Esophagus muscularis mucosa (tissue), 4 donors: ENCODE measurements at regions not wholly inside any gene's neighbourhood (a gene's known extent, or its start where the extent isn't known, plus 50 kb on each side); places are given as distances from the start of the nearest gene placed in this dataset.

ENCODE experiments used
- DNase-seq: peaks from one replicate; pipeline ENCODE4 v3.0.0-alpha.2; 2017; ENCODE audit errors: extremely low spot score
- H3K27ac ChIP-seq, 4 donors: fragments of 200-600 bp; sonication (generic); replicated peaks in 1 of 4; 1 replicate in 3 of 4; 2 replicates in 1 of 4; pipeline ENCODE4 v1.5.1; 2016 to 2019; ENCODE audit warnings: mild to moderate bottlenecking in 1 of 4
- H3K27me3 ChIP-seq, 4 donors: fragments of 200-600 bp; sonication (generic); one replicate each; pipeline versions ENCODE4 v1.5.1 to v1.6.0; 2016 to 2019
- H3K36me3 ChIP-seq, 4 donors: fragments of 200-600 bp; sonication (generic); one replicate each; pipeline ENCODE4 v1.5.1; 2016 to 2019
- H3K4me1 ChIP-seq, 4 donors: fragments of 200-600 bp; sonication (generic); one replicate each; pipeline ENCODE4 v1.5.1; 2016 to 2019
- H3K4me3 ChIP-seq, 4 donors: fragments of 200-600 bp; sonication (generic); 1 replicate in 2 of 4; 2 replicates in 2 of 4; pipeline ENCODE4 v1.5.1; 2016 to 2019; ENCODE audit warnings: mild to moderate bottlenecking in 4 of 4, moderate library complexity in 1 of 4
- H3K9me3 ChIP-seq, 4 donors: fragments of 200-600 bp; sonication (generic); 1 replicate in 3 of 4; 2 replicates in 1 of 4; pipeline ENCODE4 v1.5.1; 2016 to 2019
- EP300 ChIP-seq: sonication (generic); formaldehyde crosslinking; IDR thresholded peaks from one replicate; pipeline ENCODE4 v1.6.1; 2017; ENCODE audit warnings: antibody characterized with exemption
- POLR2A ChIP-seq: fragments of 450-650 bp; IDR thresholded peaks from one replicate; pipeline ENCODE4 v1.6.1; 2017; ENCODE audit warnings: antibody characterized with exemption, moderate library complexity, mild to moderate bottlenecking, low read depth
- POLR2AphosphoS5 ChIP-seq, 2 donors: sonication (generic); formaldehyde crosslinking; IDR thresholded peaks; one replicate each; pipeline ENCODE4 v1.6.1; 2017; ENCODE audit warnings: antibody characterized with exemption in 2 of 2
- WGBS: methylation state at CpG from one replicate; pipeline ENCODE4 v1.1.5; 2018; 5-methylcytosine and 5-hydroxymethylcytosine counted together
- intact Hi-C: fragments of 100-400 bp; cut with DNase I; formaldehyde crosslinking; loops from one replicate; pipeline ENCODE4 v1.15.1; 2023
- TF ChIP-seq, protein P1 (sequence below), 3 experiments: fragments of 200-600 bp in 2 of 3; fragments of 450-650 bp in 1 of 3; sonication (generic) in 2 of 3; IDR thresholded peaks; one replicate each; pipeline ENCODE4 v1.5.1; 2017 to 2019; ENCODE audit warnings: antibody characterized with exemption in 3 of 3, mild to moderate bottlenecking in 2 of 3, moderate library complexity in 1 of 3

DNA sequence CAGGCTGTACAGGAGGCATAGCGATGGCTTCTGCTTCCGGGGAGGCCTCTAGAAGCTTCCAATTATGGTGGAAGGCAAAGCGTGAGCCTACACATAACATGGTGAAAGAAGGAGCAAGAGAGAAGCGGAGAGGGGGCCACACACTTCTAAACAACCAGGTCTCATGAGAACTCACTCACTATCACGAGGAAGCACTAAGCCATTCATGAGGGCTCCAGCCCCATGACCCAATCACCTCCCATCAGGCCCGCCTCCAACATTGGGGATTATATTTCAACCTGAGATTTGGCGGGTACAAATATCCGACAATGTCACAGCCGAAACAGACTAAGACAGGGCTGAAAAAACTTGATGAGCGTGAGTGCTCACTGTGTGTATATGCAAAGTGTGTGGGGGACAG lies 89.3 kb upstream of the CNIH3 start:
- intact Hi-C loops: no loop called here

DNA sequence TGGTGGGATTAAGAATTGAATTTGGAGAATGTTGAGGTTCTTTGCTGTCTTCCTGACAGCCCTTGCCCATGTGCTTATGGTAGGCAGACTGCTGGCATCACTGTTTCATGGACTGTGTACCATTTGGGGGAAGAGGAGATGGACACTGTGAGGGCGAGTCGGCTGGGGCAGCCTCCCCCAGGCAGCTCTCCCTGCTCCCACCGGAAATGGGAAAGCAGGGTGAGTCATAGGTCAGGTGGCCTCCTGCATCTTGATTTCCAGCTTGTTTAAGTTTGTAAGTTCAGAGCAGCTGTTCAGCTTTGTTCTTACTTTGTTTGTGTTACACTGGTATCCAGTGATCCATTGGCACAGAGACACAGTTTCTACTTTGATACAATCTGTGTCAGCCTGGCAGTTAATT lies 87.2 kb upstream of the CNIH3 start:
- Histone ChIP-seq H3K27ac (no peak overlapping the region), H3K27me3 (no peaks in the 10 kb centered on the region), H3K4me3 (no peak overlapping the region), H3K36me3 (no peaks in the 10 kb centered on the region), H3K9me3 (no peaks in the 10 kb centered on the region), H3K4me1 (peaks cover 0 to 8% (median 0%) of the 10 kb centered on the region in 4 donors)
- intact Hi-C loops: no loop called here
- peak; percentile 70 for DNase-seq
- 51% methylated on average over 3 of the region's 3 CpGs for WGBS
- no peak for TF ChIP-seq EP300
- TF ChIP-seq, protein P1, sequence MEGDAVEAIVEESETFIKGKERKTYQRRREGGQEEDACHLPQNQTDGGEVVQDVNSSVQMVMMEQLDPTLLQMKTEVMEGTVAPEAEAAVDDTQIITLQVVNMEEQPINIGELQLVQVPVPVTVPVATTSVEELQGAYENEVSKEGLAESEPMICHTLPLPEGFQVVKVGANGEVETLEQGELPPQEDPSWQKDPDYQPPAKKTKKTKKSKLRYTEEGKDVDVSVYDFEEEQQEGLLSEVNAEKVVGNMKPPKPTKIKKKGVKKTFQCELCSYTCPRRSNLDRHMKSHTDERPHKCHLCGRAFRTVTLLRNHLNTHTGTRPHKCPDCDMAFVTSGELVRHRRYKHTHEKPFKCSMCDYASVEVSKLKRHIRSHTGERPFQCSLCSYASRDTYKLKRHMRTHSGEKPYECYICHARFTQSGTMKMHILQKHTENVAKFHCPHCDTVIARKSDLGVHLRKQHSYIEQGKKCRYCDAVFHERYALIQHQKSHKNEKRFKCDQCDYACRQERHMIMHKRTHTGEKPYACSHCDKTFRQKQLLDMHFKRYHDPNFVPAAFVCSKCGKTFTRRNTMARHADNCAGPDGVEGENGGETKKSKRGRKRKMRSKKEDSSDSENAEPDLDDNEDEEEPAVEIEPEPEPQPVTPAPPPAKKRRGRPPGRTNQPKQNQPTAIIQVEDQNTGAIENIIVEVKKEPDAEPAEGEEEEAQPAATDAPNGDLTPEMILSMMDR (IDR thresholded peaks at IDR 0.05): no peak
- no peak for TF ChIP-seq POLR2AphosphoS5 (IDR thresholded peaks at IDR 0.05)
- no peak for TF ChIP-seq POLR2A

More for the DNA sequence above, 89.3 kb upstream of the CNIH3 start:
- Histone ChIP-seq H3K36me3 (no peaks in the 10 kb centered on the region), H3K27ac (no peak overlapping the region), H3K9me3 (no peaks in the 10 kb centered on the region), H3K27me3 (no peaks in the 10 kb centered on the region), H3K4me1 (peaks cover 0 to 8% (median 0%) of the 10 kb centered on the region in 4 donors), H3K4me3 (no peak overlapping the region)
- WGBS: 94% methylated on average over 10 of the region's 10 CpGs
- DNase-seq: no peak
- no peak for TF ChIP-seq POLR2AphosphoS5 (IDR thresholded peaks at IDR 0.05)

DNA sequence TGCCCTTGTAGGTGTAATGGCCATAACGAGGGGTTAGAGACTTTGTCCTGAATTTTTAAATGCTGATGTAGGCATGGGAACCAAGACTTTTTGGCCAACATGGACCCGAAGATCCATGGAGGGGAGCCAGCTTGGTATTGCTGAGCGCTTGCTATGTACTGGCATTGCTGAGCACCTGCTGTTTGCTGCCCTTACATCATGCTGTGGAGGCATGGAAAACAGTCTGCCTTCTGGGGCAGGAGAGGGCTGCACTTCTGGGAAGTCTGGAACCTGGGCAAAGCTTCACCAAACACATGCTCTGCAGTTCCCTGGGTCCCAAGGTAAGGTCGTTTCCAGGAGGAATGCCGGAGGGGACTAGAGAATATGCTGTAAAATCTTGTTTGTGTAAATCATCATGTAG lies 86.3 kb upstream of the CNIH3 start:
- H3K27me3 ChIP-seq: no peaks in the 10 kb centered on the region
- no peaks in the 10 kb centered on the region for H3K36me3 ChIP-seq
- 93% methylated on average over 4 of the region's 5 CpGs for WGBS
- no peak overlapping the region for H3K4me3 ChIP-seq
- H3K4me1 ChIP-seq: peaks cover 0 to 8% (median 0%) of the 10 kb centered on the region in 4 donors
- H3K27ac ChIP-seq: no peak overlapping the region
- DNase-seq: peak; percentile 53
- TF ChIP-seq EP300: no peak
- TF ChIP-seq, protein P1 (IDR thresholded peaks at IDR 0.05): no peak
- no peak for TF ChIP-seq POLR2AphosphoS5 (IDR thresholded peaks at IDR 0.05)
- TF ChIP-seq POLR2A: no peak
- intact Hi-C loops: no loop called here
- no peaks in the 10 kb centered on the region for H3K9me3 ChIP-seq

- TF ChIP-seq POLR2A (no peak), EP300 (no peak), POLR2AphosphoS5 (IDR thresholded peaks at IDR 0.05) (no peak)
- TF ChIP-seq, protein P1 (IDR thresholded peaks at IDR 0.05): no peak
- H3K4me1 ChIP-seq: peaks cover 0 to 8% (median 0%) of the 10 kb centered on the region in 4 donors
- H3K4me3 ChIP-seq: no peak overlapping the region
- intact Hi-C loops: no loop called here
- H3K9me3 ChIP-seq: no peaks in the 10 kb centered on the region
- H3K27ac ChIP-seq: no peak overlapping the region
- DNase-seq: peak; percentile 42
- no peaks in the 10 kb centered on the region for H3K27me3 ChIP-seq
- 87% methylated on average over 6 of the region's 6 CpGs for WGBS
- H3K36me3 ChIP-seq: no peaks in the 10 kb centered on the region
Measured at GRCh38 chr1:224533517-224533916, 82.6 kb upstream of the CNIH3 start.

DNA sequence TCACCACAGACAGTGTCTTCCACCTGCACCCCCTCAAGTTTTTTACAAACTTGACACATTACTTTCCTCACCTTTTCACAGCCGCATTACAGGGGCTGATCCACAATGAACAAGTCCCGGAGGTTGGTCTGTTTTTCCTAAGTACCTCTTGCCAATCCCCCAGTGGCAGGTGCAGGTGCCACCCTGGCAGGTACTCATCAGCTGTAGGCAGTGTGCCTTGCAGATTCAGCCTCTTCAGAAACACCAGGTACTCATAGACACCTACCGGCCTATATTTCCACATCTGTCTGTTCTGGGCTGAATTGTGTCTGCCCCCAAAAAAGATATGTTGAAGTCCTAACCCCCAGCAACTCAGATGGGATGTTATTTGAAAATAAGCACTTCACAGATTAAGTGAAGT lies 81.4 kb upstream of the CNIH3 start:
- intact Hi-C loops: no loop called here
- WGBS: 68% methylated on average over 3 of the region's 3 CpGs

More for the DNA sequence above, 81.4 kb upstream of the CNIH3 start:
- H3K4me3 ChIP-seq: no peak overlapping the region
- H3K4me1 ChIP-seq: no peaks in the 10 kb centered on the region
- peak; percentile 75 for DNase-seq
- H3K27me3 ChIP-seq: no peaks in the 10 kb centered on the region
- no peak overlapping the region for H3K27ac ChIP-seq
- H3K9me3 ChIP-seq: no peaks in the 10 kb centered on the region
- no peaks in the 10 kb centered on the region for H3K36me3 ChIP-seq
- TF ChIP-seq, protein P1 (IDR thresholded peaks at IDR 0.05): no peak
- TF ChIP-seq POLR2AphosphoS5 (IDR thresholded peaks at IDR 0.05): no peak
- TF ChIP-seq POLR2A: no peak
- TF ChIP-seq EP300: no peak
